Uterus (tissue), 2 donors: ENCODE measurements at regions not wholly inside any gene's neighbourhood (a gene's known extent, or its start where the extent isn't known, plus 50 kb on each side); places are given as distances from the start of the nearest gene placed in this dataset.

Source experiments
- POLR2A ChIP-seq, 2 donors: fragments of 450-650 bp; IDR thresholded peaks; one replicate each; pipeline ENCODE4 v1.6.1; 2016; ENCODE audit warnings: antibody characterized with exemption in 2 of 2, mild to moderate bottlenecking in 1 of 2, moderate library complexity in 1 of 2
- TF ChIP-seq, protein P1 (sequence below), 4 experiments: fragments of 200-600 bp in 2 of 4; fragments of 450-650 bp in 2 of 4; sonication (generic) in 2 of 4; IDR thresholded peaks; one replicate each; pipeline ENCODE4 v1.5.1; 2016 to 2019; ENCODE audit warnings: antibody characterized with exemption in 4 of 4, mild to moderate bottlenecking in 2 of 4, moderate library complexity in 1 of 4

DNA sequence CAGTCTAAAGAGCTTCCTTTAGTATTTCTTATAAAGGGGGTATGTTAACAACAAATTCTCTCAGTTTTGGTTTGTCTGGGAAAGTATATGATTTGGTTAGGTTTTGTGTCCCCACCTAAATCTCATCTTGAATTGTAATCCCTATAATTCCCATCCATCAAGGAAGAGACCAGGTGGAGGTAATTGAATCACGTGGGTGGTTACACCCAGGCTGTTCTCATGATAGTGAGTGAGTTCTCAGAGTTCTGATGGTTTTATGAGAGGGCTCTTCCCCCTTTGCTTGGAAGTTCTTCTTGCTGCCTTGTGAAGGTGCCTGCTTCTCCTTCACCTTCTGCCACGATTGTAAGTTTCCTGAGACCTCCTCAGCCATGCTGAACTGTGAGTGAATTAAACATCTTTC is 109.1 kb downstream of the MACIR start:
- TF ChIP-seq, protein P1, sequence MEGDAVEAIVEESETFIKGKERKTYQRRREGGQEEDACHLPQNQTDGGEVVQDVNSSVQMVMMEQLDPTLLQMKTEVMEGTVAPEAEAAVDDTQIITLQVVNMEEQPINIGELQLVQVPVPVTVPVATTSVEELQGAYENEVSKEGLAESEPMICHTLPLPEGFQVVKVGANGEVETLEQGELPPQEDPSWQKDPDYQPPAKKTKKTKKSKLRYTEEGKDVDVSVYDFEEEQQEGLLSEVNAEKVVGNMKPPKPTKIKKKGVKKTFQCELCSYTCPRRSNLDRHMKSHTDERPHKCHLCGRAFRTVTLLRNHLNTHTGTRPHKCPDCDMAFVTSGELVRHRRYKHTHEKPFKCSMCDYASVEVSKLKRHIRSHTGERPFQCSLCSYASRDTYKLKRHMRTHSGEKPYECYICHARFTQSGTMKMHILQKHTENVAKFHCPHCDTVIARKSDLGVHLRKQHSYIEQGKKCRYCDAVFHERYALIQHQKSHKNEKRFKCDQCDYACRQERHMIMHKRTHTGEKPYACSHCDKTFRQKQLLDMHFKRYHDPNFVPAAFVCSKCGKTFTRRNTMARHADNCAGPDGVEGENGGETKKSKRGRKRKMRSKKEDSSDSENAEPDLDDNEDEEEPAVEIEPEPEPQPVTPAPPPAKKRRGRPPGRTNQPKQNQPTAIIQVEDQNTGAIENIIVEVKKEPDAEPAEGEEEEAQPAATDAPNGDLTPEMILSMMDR (IDR thresholded peaks at IDR 0.05): no peak
- no peak for TF ChIP-seq POLR2A (IDR thresholded peaks at IDR 0.05)
